GM13976 (cell line): ENCODE measurements at regions not wholly inside any gene's neighbourhood (a gene's known extent, or its start where the extent isn't known, plus 50 kb on each side); places are given as distances from the start of the nearest gene placed in this dataset.

Experiments
- DNase-seq: peaks from one replicate; pipeline ENCODE4 v3.0.0; 2012; ENCODE audit warnings: low spot score
- in situ Hi-C: fragments of 300-500 bp; cut with MboI; formaldehyde crosslinking; loops from one replicate; pipeline ENCODE4 v1.12.0; 2022; ENCODE audit warnings: low sequenced_read_pairs, mixed read lengths, inconsistent platforms; ENCODE audit not compliant: unreplicated experiment
- TF ChIP-seq, protein P1 (sequence below): IDR thresholded peaks from 2 replicates; pipeline ENCODE4 v1.5.1; 2012; ENCODE audit warnings: borderline replicate concordance, mild to moderate bottlenecking; ENCODE audit not compliant: insufficient read depth; ENCODE audit errors: extremely low read depth, missing control alignments, control extremely low read depth

DNA sequence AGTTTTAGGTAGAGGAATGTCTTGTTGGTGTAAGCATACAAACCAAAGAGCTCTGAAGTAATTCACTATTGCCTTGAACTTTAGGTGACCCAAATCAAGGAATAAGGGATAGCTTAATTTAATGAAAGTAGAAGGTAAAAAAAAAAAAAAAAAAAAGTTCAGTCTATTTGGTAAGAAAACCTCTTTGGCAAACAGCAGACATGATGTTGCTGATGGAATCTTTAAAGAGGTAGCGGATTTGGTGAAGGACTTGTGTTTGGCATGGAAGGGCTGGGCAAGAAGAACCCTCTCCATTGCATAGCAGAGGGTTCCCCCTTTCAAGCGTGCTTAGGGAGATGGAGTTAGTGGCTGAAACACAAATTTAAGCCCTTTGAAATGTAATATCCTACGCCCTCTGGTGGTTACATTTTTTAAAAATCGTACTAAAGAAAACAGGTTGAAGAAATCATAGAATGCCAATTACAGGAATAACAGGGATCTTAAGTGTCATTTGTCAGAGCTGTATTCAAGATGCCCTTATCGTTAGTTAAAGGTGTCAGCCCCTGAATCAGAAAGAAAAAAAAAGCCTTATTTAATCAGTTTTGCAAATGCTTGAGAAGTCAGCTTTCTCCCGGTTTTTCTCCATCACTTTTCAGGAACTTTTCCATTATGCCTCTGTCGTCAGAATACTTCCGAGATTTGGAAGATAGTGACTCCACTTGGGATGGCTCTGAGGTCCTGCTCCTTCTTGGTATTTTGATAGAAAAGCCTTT lies 383.1 kb downstream of the KCNJ2 start:
- in situ Hi-C loops: loop anchor here (25.0 kb wide), 2 partner anchors 390 to 990 kb away; partner anchors contain the start of gene KCNJ2
- peak; percentile 56 for DNase-seq

DNA sequence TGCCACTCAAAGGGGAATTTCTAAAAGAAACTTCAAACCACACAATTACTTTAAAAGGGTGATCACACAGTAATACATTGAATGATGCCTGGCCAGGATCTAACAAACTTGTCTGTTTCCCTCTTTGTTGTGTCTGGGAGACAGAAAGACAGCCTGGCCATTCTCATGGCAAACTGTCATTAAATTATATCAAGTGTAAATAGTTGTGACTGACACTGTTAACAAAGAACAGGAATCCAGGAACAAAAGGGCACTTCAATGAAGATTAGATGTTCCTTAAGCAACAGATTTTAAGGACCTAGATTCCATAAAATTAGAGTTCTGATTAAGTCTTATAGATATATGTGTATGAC lies 383.6 kb downstream of the KCNJ2 start:
- TF ChIP-seq, protein P1, sequence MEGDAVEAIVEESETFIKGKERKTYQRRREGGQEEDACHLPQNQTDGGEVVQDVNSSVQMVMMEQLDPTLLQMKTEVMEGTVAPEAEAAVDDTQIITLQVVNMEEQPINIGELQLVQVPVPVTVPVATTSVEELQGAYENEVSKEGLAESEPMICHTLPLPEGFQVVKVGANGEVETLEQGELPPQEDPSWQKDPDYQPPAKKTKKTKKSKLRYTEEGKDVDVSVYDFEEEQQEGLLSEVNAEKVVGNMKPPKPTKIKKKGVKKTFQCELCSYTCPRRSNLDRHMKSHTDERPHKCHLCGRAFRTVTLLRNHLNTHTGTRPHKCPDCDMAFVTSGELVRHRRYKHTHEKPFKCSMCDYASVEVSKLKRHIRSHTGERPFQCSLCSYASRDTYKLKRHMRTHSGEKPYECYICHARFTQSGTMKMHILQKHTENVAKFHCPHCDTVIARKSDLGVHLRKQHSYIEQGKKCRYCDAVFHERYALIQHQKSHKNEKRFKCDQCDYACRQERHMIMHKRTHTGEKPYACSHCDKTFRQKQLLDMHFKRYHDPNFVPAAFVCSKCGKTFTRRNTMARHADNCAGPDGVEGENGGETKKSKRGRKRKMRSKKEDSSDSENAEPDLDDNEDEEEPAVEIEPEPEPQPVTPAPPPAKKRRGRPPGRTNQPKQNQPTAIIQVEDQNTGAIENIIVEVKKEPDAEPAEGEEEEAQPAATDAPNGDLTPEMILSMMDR: no peak
- no peak for DNase-seq
- in situ Hi-C loops: loop anchor here (25.0 kb wide), 2 partner anchors 391 to 991 kb away; partner anchors contain the start of gene KCNJ2

More for the DNA sequence above, 383.1 kb downstream of the KCNJ2 start:
- TF ChIP-seq, protein P1: peak; percentile 11

DNA sequence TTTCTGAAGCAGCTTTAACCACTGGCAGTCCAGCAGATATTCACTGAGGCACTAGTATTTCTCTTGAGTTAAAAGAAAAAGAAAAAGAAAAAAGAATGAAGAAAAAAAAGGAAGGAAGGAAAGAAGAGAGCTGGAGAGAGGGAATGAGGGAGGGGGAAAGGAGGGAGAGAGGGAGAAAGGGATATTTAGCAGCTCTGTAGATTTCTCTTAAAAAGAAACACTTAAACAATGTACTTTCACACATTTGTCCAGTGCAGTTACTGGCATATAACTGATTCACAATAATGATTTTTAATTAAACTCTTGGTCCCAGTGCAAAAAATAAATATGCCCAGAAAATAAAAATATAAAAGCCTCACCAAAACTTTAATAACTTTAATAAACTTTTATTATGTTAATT lies 386.4 kb downstream of the KCNJ2 start:
- in situ Hi-C loops: loop anchor here (25.0 kb wide), 2 partner anchors 393 to 993 kb away; partner anchors contain the start of gene KCNJ2
- TF ChIP-seq, protein P1: no peak
- no peak for DNase-seq

DNA sequence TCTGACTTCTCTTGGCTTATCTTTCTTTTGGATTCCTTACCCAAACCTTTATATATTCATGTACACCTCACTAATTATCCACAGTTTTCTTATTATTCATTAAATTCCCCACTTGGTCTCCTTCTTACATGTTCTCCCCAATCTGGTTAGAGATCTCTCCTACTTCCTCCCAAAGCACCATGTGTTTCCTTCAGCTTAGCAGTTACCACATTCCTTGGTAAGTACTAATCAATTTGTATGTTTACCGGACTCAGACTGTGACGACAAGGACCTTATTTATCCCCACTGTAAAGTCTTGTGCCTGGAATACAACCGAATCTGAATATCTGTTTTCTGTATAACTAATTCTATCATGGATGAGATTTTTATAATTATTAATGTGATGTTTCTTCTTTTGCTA lies 389.5 kb downstream of the KCNJ2 start:
- TF ChIP-seq, protein P1: no peak
- in situ Hi-C loops: loop anchor here (25.0 kb wide), 2 partner anchors 397 to 997 kb away; partner anchors contain the start of gene KCNJ2
- no peak for DNase-seq

DNA sequence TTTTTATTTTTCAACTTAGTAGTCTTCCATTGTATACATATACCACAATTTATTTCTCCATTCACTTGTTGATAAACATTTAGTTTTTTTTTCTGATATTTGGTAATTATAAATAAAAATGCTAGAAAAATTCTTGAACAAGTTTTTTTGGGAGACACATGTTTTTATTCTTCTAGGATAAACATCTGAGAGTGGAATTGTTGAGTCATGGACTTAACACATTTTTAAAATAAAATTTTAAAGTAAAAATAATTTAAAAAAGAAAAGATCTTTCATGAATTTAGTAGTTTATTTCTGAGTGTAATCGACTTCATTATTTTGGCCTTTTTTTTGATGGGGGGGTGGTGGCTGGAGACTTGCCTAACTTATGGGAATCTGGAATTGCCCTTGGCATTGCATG lies 391.1 kb downstream of the KCNJ2 start:
- TF ChIP-seq, protein P1: no peak
- in situ Hi-C loops: loop anchor here (25.0 kb wide), 2 partner anchors 398 to 998 kb away; partner anchors contain the start of gene KCNJ2
- DNase-seq: no peak

DNA sequence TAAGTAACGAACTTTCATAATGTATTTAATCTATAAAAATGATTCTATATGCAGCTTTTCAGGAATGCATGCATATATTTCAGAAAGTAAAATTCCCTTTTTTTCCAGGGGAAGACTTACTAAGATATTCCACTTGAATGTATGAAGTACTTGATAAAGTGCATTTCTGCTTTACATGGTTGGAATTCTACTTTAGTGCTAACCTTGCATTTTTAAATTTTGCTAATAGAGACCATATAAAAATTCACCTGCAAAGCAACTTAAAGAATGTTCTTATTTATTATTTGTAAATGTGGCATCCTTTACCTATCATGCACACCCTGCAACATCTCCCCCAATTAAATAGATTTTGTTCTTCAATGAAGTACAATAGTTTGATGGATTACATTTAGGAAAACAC lies 392.8 kb downstream of the KCNJ2 start:
- TF ChIP-seq, protein P1: no peak
- in situ Hi-C loops: loop anchor here (25.0 kb wide), 2 partner anchors 400 to 1000 kb away; partner anchors contain the start of gene KCNJ2
- DNase-seq: no peak
